Breast epithelium (tissue), 4 donors: ENCODE measurements at regions not wholly inside any gene's neighbourhood (a gene's known extent, or its start where the extent isn't known, plus 50 kb on each side); places are given as distances from the start of the nearest gene placed in this dataset.

Experiments used
- DNase-seq, 2 donors: peaks; one replicate each; pipeline ENCODE4 v3.0.0-alpha.2; 2019; ENCODE audit warnings: low spot score in 2 of 2
- H3K27ac ChIP-seq, 2 donors: fragments of 200-600 bp; sonication (generic) in 1 of 2; one replicate each; pipeline ENCODE4 v1.5.1; 2016 to 2019; ENCODE audit warnings: mild to moderate bottlenecking in 1 of 2
- H3K27me3 ChIP-seq, 2 donors: fragments of 200-600 bp; sonication (generic) in 1 of 2; one replicate each; pipeline versions ENCODE4 v1.5.1 to v1.6.0; 2017 to 2019; ENCODE audit warnings: control low read depth in 1 of 2, mild to moderate bottlenecking in 1 of 2
- H3K36me3 ChIP-seq: fragments of 200-600 bp; one replicate; pipeline ENCODE4 v1.5.1; 2019
- H3K4me1 ChIP-seq, 2 donors: fragments of 200-600 bp; sonication (generic); one replicate each; pipeline ENCODE4 v1.5.1; 2016 to 2019; ENCODE audit warnings: control low read depth in 1 of 2
- H3K4me3 ChIP-seq, 3 donors: fragments of 200-600 bp; sonication (generic); 1 replicate in 2 of 3; 2 replicates in 1 of 3; pipeline ENCODE4 v1.5.1; 2016 to 2019; ENCODE audit warnings: mild to moderate bottlenecking in 3 of 3, moderate library complexity in 2 of 3
- H3K9me3 ChIP-seq, 2 donors: fragments of 200-600 bp; sonication (generic) in 1 of 2; one replicate each; pipeline ENCODE4 v1.5.1; 2016 to 2019; ENCODE audit warnings: control low read depth in 1 of 2
- CTCF ChIP-seq, 3 donors: fragments of 450-650 bp; IDR thresholded peaks; one replicate each; pipeline ENCODE4 v1.5.1; 2016 to 2017; ENCODE audit warnings: antibody characterized with exemption in 3 of 3, mild to moderate bottlenecking in 3 of 3, moderate library complexity in 3 of 3
- POLR2A ChIP-seq: fragments of 450-650 bp; IDR thresholded peaks from one replicate; pipeline ENCODE4 v1.6.1; 2016; ENCODE audit warnings: antibody characterized with exemption, mild to moderate bottlenecking, moderate library complexity
- POLR2AphosphoS5 ChIP-seq, 3 donors: sonication (generic); formaldehyde crosslinking; IDR thresholded peaks; one replicate each; pipeline ENCODE4 v1.6.1; 2017; ENCODE audit warnings: antibody characterized with exemption in 3 of 3
- intact Hi-C: fragments of 100-400 bp; cut with DNase I; formaldehyde crosslinking; loops from one replicate; pipeline ENCODE4 v1.15.1; 2023; ENCODE audit warnings: low total_unique reads

- no peak for TF ChIP-seq CTCF (IDR thresholded peaks at IDR 0.05)
- TF ChIP-seq POLR2A: no peak
- no peak for TF ChIP-seq POLR2AphosphoS5 (IDR thresholded peaks at IDR 0.05)
- no peaks in the 10 kb centered on the region for H3K36me3 ChIP-seq
- H3K9me3 ChIP-seq: no peaks in the 10 kb centered on the region
- H3K27ac ChIP-seq: no peak overlapping the region
- no peaks in the 10 kb centered on the region for H3K4me1 ChIP-seq
- DNase-seq: no peak
- peaks cover 0 to 34% of the 10 kb centered on the region in 2 donors for H3K27me3 ChIP-seq
- intact Hi-C loops: no loop called here
- H3K4me3 ChIP-seq: no peak overlapping the region
Observed at GRCh38 chrX:45524296-45524695, 323.6 kb upstream of the DIPK2B start.

GRCh38 chrX:45518552-45518951 is 317.9 kb upstream of the DIPK2B start:
- intact Hi-C loops: no loop called here
- no peak overlapping the region for H3K4me3 ChIP-seq
- H3K9me3 ChIP-seq: no peaks in the 10 kb centered on the region
- no peak overlapping the region for H3K27ac ChIP-seq
- peaks cover 0 to 55% of the 10 kb centered on the region in 2 donors for H3K27me3 ChIP-seq
- TF ChIP-seq CTCF (IDR thresholded peaks at IDR 0.05) (no peak), POLR2A (no peak), POLR2AphosphoS5 (IDR thresholded peaks at IDR 0.05) (no peak)
- no peak for DNase-seq
- peaks cover 0 to 4% of the 10 kb centered on the region in 2 donors for H3K4me1 ChIP-seq
- no peaks in the 10 kb centered on the region for H3K36me3 ChIP-seq

- TF ChIP-seq POLR2A (no peak), CTCF (IDR thresholded peaks at IDR 0.05) (no peak), POLR2AphosphoS5 (IDR thresholded peaks at IDR 0.05) (no peak)
- peaks cover 0 to 4% of the 10 kb centered on the region in 2 donors for H3K4me1 ChIP-seq
- H3K4me3 ChIP-seq: no peak overlapping the region
- H3K27me3 ChIP-seq: peaks cover 0 to 66% of the 10 kb centered on the region in 2 donors
- H3K36me3 ChIP-seq: no peaks in the 10 kb centered on the region
- no peaks in the 10 kb centered on the region for H3K9me3 ChIP-seq
- DNase-seq: no peak
- no peak overlapping the region for H3K27ac ChIP-seq
- intact Hi-C loops: no loop called here
Observed at GRCh38 chrX:45517090-45517973, 316.7 kb upstream of the DIPK2B start.

- Histone ChIP-seq H3K27me3 (peaks cover 0 to 55% of the 10 kb centered on the region in 2 donors), H3K4me1 (peaks cover 0 to 4% of the 10 kb centered on the region in 2 donors), H3K9me3 (no peaks in the 10 kb centered on the region), H3K27ac (peak overlapping the region; percentile 62 to 75), H3K4me3 (peak overlapping the region in 2 of 3 donors; percentile 15), H3K36me3 (no peaks in the 10 kb centered on the region)
- intact Hi-C loops: no loop called here
- peak; percentile 29 to 86 (median 63) for TF ChIP-seq POLR2AphosphoS5 (IDR thresholded peaks at IDR 0.05)
- peak in 2 of 3 donors; percentile 37 to 60 for TF ChIP-seq CTCF (IDR thresholded peaks at IDR 0.05)
- TF ChIP-seq POLR2A: no peak
- peak in 1 of 2 donors; percentile 76 for DNase-seq
Observed at GRCh38 chrX:45515262-45516215, 314.9 kb upstream of the DIPK2B start.
